MM.1S (cell line): ENCODE measurements at regions not wholly inside any gene's neighbourhood (a gene's known extent, or its start where the extent isn't known, plus 50 kb on each side); places are given as distances from the start of the nearest gene placed in this dataset.

ENCODE experiments used
- DNase-seq: peaks from one replicate; pipeline ENCODE4 v3.0.0-alpha.2; 2015
- H2AFZ ChIP-seq: fragments of 300-600 bp; sonication (generic); 2 replicates; pipeline ENCODE4 v1.6.0; 2016; ENCODE audit warnings: antibody characterized with exemption, low read length
- H3F3A ChIP-seq: fragments of 300-600 bp; sonication (generic); 2 replicates; pipeline ENCODE4 v1.6.1; 2016; ENCODE audit warnings: mild to moderate bottlenecking, antibody characterized with exemption, low read length, moderate library complexity, mixed read lengths; ENCODE audit not compliant: insufficient read depth
- H3K27ac ChIP-seq: fragments of 300-600 bp; sonication (generic); 2 replicates; pipeline ENCODE4 v1.5.1; 2016; ENCODE audit warnings: mild to moderate bottlenecking, low read length
- H3K27me3 ChIP-seq: fragments of 300-600 bp; sonication (generic); replicated peaks from 2 replicates; pipeline ENCODE4 v1.6.0; 2016; ENCODE audit warnings: low read length; ENCODE audit not compliant: insufficient read depth
- H3K36me3 ChIP-seq: fragments of 300-600 bp; sonication (generic); replicated peaks from 2 replicates; pipeline ENCODE4 v1.6.1; 2016; ENCODE audit warnings: mild to moderate bottlenecking, low read length, mixed read lengths; ENCODE audit not compliant: insufficient read depth
- H3K4me1 ChIP-seq: fragments of 300-600 bp; sonication (generic); 2 replicates; pipeline ENCODE4 v1.6.1; 2016; ENCODE audit warnings: low read length, mixed read lengths
- H3K4me2 ChIP-seq: fragments of 300-600 bp; sonication (generic); 2 replicates; pipeline ENCODE4 v1.6.0; 2016; ENCODE audit warnings: low read depth, low read length
- H3K4me3 ChIP-seq: fragments of 300-600 bp; sonication (generic); 2 replicates; pipeline ENCODE4 v1.5.1; 2016; ENCODE audit warnings: low read length, mixed read lengths
- H3K79me2 ChIP-seq: fragments of 300-600 bp; sonication (generic); 2 replicates; pipeline ENCODE4 v1.6.1; 2016; ENCODE audit warnings: mixed run types, low read length, mixed read lengths
- H3K9ac ChIP-seq: fragments of 300-600 bp; sonication (generic); 2 replicates; pipeline ENCODE4 v1.6.1; 2016; ENCODE audit warnings: low read length, mixed read lengths
- H3K9me2 ChIP-seq: fragments of 300-600 bp; sonication (generic); replicated peaks from 2 replicates; pipeline ENCODE4 v1.6.1; 2016; ENCODE audit warnings: mild to moderate bottlenecking, low read length, mixed read lengths; ENCODE audit not compliant: insufficient read depth
- H3K9me3 ChIP-seq: fragments of 300-600 bp; sonication (generic); replicated peaks from 2 replicates; pipeline ENCODE4 v1.6.1; 2016; ENCODE audit warnings: mild to moderate bottlenecking, low read length, mixed read lengths; ENCODE audit not compliant: insufficient read depth
- H4K20me1 ChIP-seq: fragments of 300-600 bp; sonication (generic); 2 replicates; pipeline ENCODE4 v1.6.1; 2016; ENCODE audit warnings: mild to moderate bottlenecking, low read length, moderate library complexity, mixed read lengths; ENCODE audit not compliant: insufficient read depth
- CTCF ChIP-seq: fragments of 300-600 bp; sonication (generic); IDR thresholded peaks from 2 replicates; pipeline ENCODE4 v1.5.1; 2016; ENCODE audit warnings: antibody characterized with exemption, low read length, mixed read lengths
- EZH2 ChIP-seq: fragments of 300-600 bp; sonication (generic); optimal IDR thresholded peaks from 2 replicates; pipeline ENCODE3; 2017; ENCODE audit warnings: low read depth, mild to moderate bottlenecking, antibody characterized with exemption, low read length, mixed read lengths
- EZH2phosphoT487 ChIP-seq: fragments of 300-600 bp; sonication (generic); IDR thresholded peaks from 2 replicates; pipeline ENCODE4 v1.6.1; 2018; ENCODE audit warnings: antibody characterized with exemption, low read length

GRCh38 chr21:22941779-22942490 is 1943.7 kb downstream of the NCAM2 start:
- no peaks in the 10 kb centered on the region for H3F3A ChIP-seq
- H3K4me1 ChIP-seq: no peaks in the 10 kb centered on the region

GRCh38 chr21:22955559-22955958 is 1957.3 kb downstream of the NCAM2 start:
- H3K36me3 ChIP-seq: no peaks in the 10 kb centered on the region
- H2AFZ ChIP-seq: no peak overlapping the region
- no peaks in the 10 kb centered on the region for H3K79me2 ChIP-seq
- H3K4me1 ChIP-seq: peaks cover 13% of the 10 kb centered on the region
- no peaks in the 10 kb centered on the region for H3K27me3 ChIP-seq
- no peak overlapping the region for H3K9ac ChIP-seq
- H3K9me2 ChIP-seq: no peaks in the 10 kb centered on the region
- TF ChIP-seq CTCF: no peak
- TF ChIP-seq EZH2phosphoT487: no peak
- TF ChIP-seq EZH2: no peak
- no peaks in the 10 kb centered on the region for H4K20me1 ChIP-seq
- H3K9me3 ChIP-seq: no peaks in the 10 kb centered on the region
- DNase-seq: peak; percentile 21
- 0 out of 2 replicates have a peak, but pooled peaks cover under 1% of the 10 kb centered on the region for H3F3A ChIP-seq
- H3K4me3 ChIP-seq: no peak overlapping the region
- no peak overlapping the region for H3K27ac ChIP-seq
- 0 out of 2 replicates have a peak overlapping the region, but pooled peaks have one; percentile 37 for H3K4me2 ChIP-seq

More at GRCh38 chr21:22941779-22942490, 1943.7 kb downstream of the NCAM2 start:
- Histone ChIP-seq H3K4me2 (no peak overlapping the region), H3K36me3 (no peaks in the 10 kb centered on the region), H3K27me3 (no peaks in the 10 kb centered on the region), H3K9me2 (no peaks in the 10 kb centered on the region), H3K4me3 (no peak overlapping the region), H2AFZ (no peak overlapping the region), H4K20me1 (no peaks in the 10 kb centered on the region), H3K27ac (no peak overlapping the region), H3K79me2 (no peaks in the 10 kb centered on the region), H3K9ac (no peak overlapping the region), H3K9me3 (no peaks in the 10 kb centered on the region)
- TF ChIP-seq EZH2: no peak
- TF ChIP-seq CTCF: no peak
- no peak for TF ChIP-seq EZH2phosphoT487
- DNase-seq: no peak

GRCh38 chr21:22961258-22961657 is 1963.0 kb downstream of the NCAM2 start:
- H2AFZ ChIP-seq: no peak overlapping the region
- no peaks in the 10 kb centered on the region for H3K79me2 ChIP-seq
- H3K9me3 ChIP-seq: no peaks in the 10 kb centered on the region
- H3K4me3 ChIP-seq: no peak overlapping the region
- H3K4me1 ChIP-seq: peaks cover 19% of the 10 kb centered on the region
- peak; percentile 93 for DNase-seq
- H3K9me2 ChIP-seq: no peaks in the 10 kb centered on the region
- H3K9ac ChIP-seq: no peak overlapping the region
- peaks cover 8% of the 10 kb centered on the region; the same call in 1 of the 2 replicates for H3F3A ChIP-seq
- H3K27me3 ChIP-seq: no peaks in the 10 kb centered on the region
- H3K4me2 ChIP-seq: peak overlapping the region; percentile 41
- no peaks in the 10 kb centered on the region for H4K20me1 ChIP-seq
- no peaks in the 10 kb centered on the region for H3K36me3 ChIP-seq
- TF ChIP-seq EZH2phosphoT487 (no peak), EZH2 (no peak), CTCF (no peak)
- H3K27ac ChIP-seq: peak overlapping the region; percentile 47; the same call in 1 of the 2 replicates
